K562 (cell line): ENCODE measurements at regions not wholly inside any gene's neighbourhood (a gene's known extent, or its start where the extent isn't known, plus 50 kb on each side); places are given as distances from the start of the nearest gene placed in this dataset.

ENCODE experiments used
- ATAC-seq: fragments of 200-7000 bp; cut with Tn5 transposase; 3 replicates; pipeline ENCODE4 v1.9.1; 2020; ENCODE audit warnings: moderate library complexity
- BruUV-seq: library from RNA; stranded (reverse); fragments of 400-500 nt; replicated peaks from 2 replicates; lab custom pipeline; 2021; lab: Mats Ljungman, UMichigan
- CTCF ChIA-PET: fragments of 300-600 bp; formaldehyde crosslinking; extraction: SDS; loops from one replicate; lab custom pipeline; 2021; ENCODE audit warnings: low intra/inter-chr PET ratio; lab: Yijun Ruan, JAX
- POLR2A ChIA-PET: fragments of 300-600, 350-650 bp; sonication (Branson Sonifier 250); formaldehyde crosslinking; extraction: SDS; loops from one replicate; lab custom pipeline; 2021; ENCODE audit warnings: antibody characterized with exemption, inconsistent platforms; lab: Yijun Ruan, JAX
- DNase-seq, 4 experiments: peaks; one replicate each; pipeline versions ENCODE4 v3.0.0 to v3.0.0-alpha.2; 2011 to 2018; ENCODE audit warnings: low spot score in 3 of 4, mixed read lengths in 3 of 4; ENCODE audit errors: extremely low read depth in 1 of 4
- FAIRE-seq: peaks from 2 replicates; lab custom pipeline; 2011; peaks lifted over from hg19 to GRCh38; lab: Jason Lieb, UNC
- H2AFZ ChIP-seq: 2 replicates; pipeline ENCODE4 v1.6.0; 2011; ENCODE audit warnings: low read depth, low read length, control low read depth, inconsistent platforms
- H3K27ac ChIP-seq: fragments of 200-600 bp; 3 replicates; pipeline ENCODE4 v1.8.0; 2011; ENCODE audit warnings: low read depth, mild to moderate bottlenecking, control low read depth, inconsistent platforms, low read length, moderate library complexity, mixed read lengths; ENCODE audit errors: extremely low read depth
- H3K27me3 ChIP-seq, 2 experiments: fragments of 300-600 bp in 1 of 2; 2 replicates in 1 of 2; 3 replicates in 1 of 2; pipeline versions ENCODE4 v1.6.0 to v1.8.0; 2011; ENCODE audit warnings: inconsistent platforms in 2 of 2, low read length in 2 of 2, mild to moderate bottlenecking in 1 of 2, mixed read lengths in 1 of 2, moderate library complexity in 1 of 2; ENCODE audit not compliant: control insufficient read depth in 2 of 2, insufficient read depth in 2 of 2
- H3K36me3 ChIP-seq: fragments of 300-600 bp; 3 replicates; pipeline ENCODE4 v1.8.0; 2011; ENCODE audit warnings: mild to moderate bottlenecking, low read length, inconsistent platforms; ENCODE audit not compliant: control insufficient read depth, insufficient read depth
- H3K4me1 ChIP-seq, 2 experiments: fragments of 200-600 bp in 1 of 2; replicated peaks in 1 of 2; 2 replicates in 1 of 2; 3 replicates in 1 of 2; pipeline versions ENCODE4 v1.5.1 to v1.8.0; 2011; ENCODE audit warnings: inconsistent platforms in 2 of 2, low read length in 2 of 2, mild to moderate bottlenecking in 1 of 2, mixed read lengths in 1 of 2, moderate library complexity in 1 of 2; ENCODE audit not compliant: control insufficient read depth in 2 of 2, insufficient read depth in 2 of 2
- H3K4me2 ChIP-seq: 2 replicates; pipeline ENCODE4 v1.6.1; 2011; ENCODE audit warnings: low read length, control low read depth, inconsistent platforms, mixed read lengths; ENCODE audit not compliant: insufficient read depth
- H3K4me3 ChIP-seq: fragments of 200-600 bp; sonication (generic), shearing (Covaris generic); 2 replicates; pipeline ENCODE4 v1.5.1; 2016; ENCODE audit warnings: control low read depth, inconsistent platforms
- H3K79me2 ChIP-seq: fragments of 200-600 bp; 3 replicates; pipeline ENCODE4 v1.8.0; 2011; ENCODE audit warnings: low read length, inconsistent platforms; ENCODE audit not compliant: control insufficient read depth, insufficient read depth
- H3K9ac ChIP-seq, 2 experiments: 2 replicates each; pipeline versions ENCODE4 v1.6.0 to v1.6.1; 2011; ENCODE audit warnings: low read depth in 2 of 2, low read length in 2 of 2, control low read depth in 1 of 2, inconsistent platforms in 1 of 2, mild to moderate bottlenecking in 1 of 2, mixed read lengths in 1 of 2; ENCODE audit not compliant: insufficient read depth in 1 of 2
- H3K9me1 ChIP-seq: one replicate; pipeline ENCODE4 v1.6.0; 2011; ENCODE audit warnings: inconsistent platforms, mild to moderate bottlenecking, low read length, moderate library complexity; ENCODE audit not compliant: control insufficient read depth, insufficient read depth
- H3K9me3 ChIP-seq: replicated peaks from 2 replicates; pipeline ENCODE4 v1.5.1; 2011; ENCODE audit warnings: low read depth, low read length, inconsistent platforms; ENCODE audit not compliant: control insufficient read depth, insufficient read depth
- H4K20me1 ChIP-seq: replicated peaks from 2 replicates; pipeline ENCODE4 v1.6.1; 2011; ENCODE audit warnings: low read length, inconsistent platforms, mixed read lengths; ENCODE audit not compliant: control insufficient read depth, insufficient read depth
- CEBPB ChIP-seq: fragments of 450-650 bp; IDR thresholded peaks from 2 replicates; pipeline ENCODE4 v1.6.1; 2016; ENCODE audit warnings: missing genetic modification characterization, missing compliant biosample characterization
- CHAMP1 ChIP-seq: fragments of 450-650 bp; IDR thresholded peaks from 2 replicates; pipeline ENCODE4 v1.6.1; 2016; ENCODE audit warnings: mild to moderate bottlenecking
- COPS2 ChIP-seq: fragments of 450-650 bp; conservative IDR thresholded peaks from 2 replicates; pipeline ENCODE4 v1.6.1; 2016; ENCODE audit warnings: mild to moderate bottlenecking, moderate library complexity
- CREBBP ChIP-seq: IDR thresholded peaks from one replicate; pipeline ENCODE4 v1.6.1; 2012; ENCODE audit warnings: low read depth, mild to moderate bottlenecking, control low read depth, inconsistent platforms, low read length
- GABPB2 ChIP-seq: fragments of 250-450 bp; sonication (Bioruptor Pico); conservative IDR thresholded peaks from 2 replicates; pipeline ENCODE4 v1.5.1; 2021; ENCODE audit warnings: mild to moderate bottlenecking
- KDM2B ChIP-seq: fragments of 250-450 bp; sonication (Bioruptor Pico); IDR thresholded peaks from 2 replicates; pipeline ENCODE4 v1.8.0; 2021; ENCODE audit warnings: mild to moderate bottlenecking, moderate library complexity
- NELFE ChIP-seq: IDR thresholded peaks from 2 replicates; pipeline ENCODE4 v1.6.1; 2011; ENCODE audit warnings: mild to moderate bottlenecking; ENCODE audit not compliant: insufficient read depth, insufficient read length
- NR0B1 ChIP-seq: fragments of 450-650 bp; IDR thresholded peaks from one replicate; pipeline ENCODE4 v1.6.1; 2018; ENCODE audit warnings: mild to moderate bottlenecking, moderate library complexity; ENCODE audit not compliant: partially characterized antibody
- POLR2G ChIP-seq: fragments of 200-400 bp; formaldehyde crosslinking; IDR thresholded peaks from 2 replicates; pipeline ENCODE4 v1.6.1; 2017; ENCODE audit warnings: low read depth, mild to moderate bottlenecking, antibody characterized with exemption, low read length, moderate library complexity
- SRSF1 ChIP-seq: fragments of 200-400 bp; formaldehyde crosslinking; IDR thresholded peaks from 2 replicates; pipeline ENCODE4 v1.6.1; 2017; ENCODE audit warnings: mild to moderate bottlenecking, low read depth, low read length, moderate library complexity
- XRCC4 ChIP-seq: IDR thresholded peaks from one replicate; pipeline ENCODE4 v1.6.1; 2011; ENCODE audit not compliant: insufficient read depth, insufficient read length; ENCODE audit errors: extremely low read depth
- ZBTB7A ChIP-seq: IDR thresholded peaks from 2 replicates; pipeline ENCODE4 v1.6.1; 2011; ENCODE audit warnings: low read depth, mild to moderate bottlenecking, low read length, moderate library complexity, borderline replicate concordance; ENCODE audit not compliant: control insufficient read depth
- ZNF431 ChIP-seq: sonication (generic); formaldehyde crosslinking; IDR thresholded peaks from 2 replicates; pipeline ENCODE4 v1.8.0; 2022; ENCODE audit warnings: mild to moderate bottlenecking, missing genetic modification reagents
- ZNF445 ChIP-seq: fragments of 250-450 bp; sonication (Bioruptor Pico); IDR thresholded peaks from 2 replicates; pipeline ENCODE4 v1.4.0; 2020; ENCODE audit warnings: low read depth, mild to moderate bottlenecking, moderate library complexity
- ZNF766 ChIP-seq: fragments of 200-800 bp; sonication (Bioruptor generic); conservative IDR thresholded peaks from 2 replicates; pipeline ENCODE4 v1.6.1; 2016; ENCODE audit warnings: missing genetic modification characterization, missing compliant biosample characterization
- WGBS: fragments of 100-300 bp; shearing (Covaris generic); methylation state at CpG from one replicate; pipeline ENCODE4 v1.1.6; 2016; ENCODE audit warnings: low coverage, mixed read lengths; ENCODE audit not compliant: insufficient coverage; ENCODE audit errors: missing lambda C conversion rate; 5-methylcytosine and 5-hydroxymethylcytosine counted together
- in situ Hi-C: fragments of 300-500 bp; cut with MboI; formaldehyde crosslinking; loops from 4 replicates; pipeline ENCODE4 v1.15.0; 2018; ENCODE audit warnings: inconsistent platforms, mixed read lengths
- intact Hi-C: fragments of 100-400 bp; cut with micrococcal nuclease; formaldehyde crosslinking; loops from 2 replicates; pipeline ENCODE4 v1.14.2; 2022

- ATAC-seq (no peak), FAIRE-seq (no peak), DNase-seq (no peak)
- Histone ChIP-seq H3K27me3 (peaks cover 11 to 45% of the 10 kb centered on the region in 2 experiments), H3K36me3 (no peaks in the 10 kb centered on the region), H3K4me1 (no peaks in the 10 kb centered on the region; a peak in 1 of 5 replicates), H3K9ac (no peak overlapping the region), H3K9me1 (no peaks in the 10 kb centered on the region), H3K27ac (no peak overlapping the region), H3K4me3 (no peak overlapping the region), H3K79me2 (no peaks in the 10 kb centered on the region), H2AFZ (no peak overlapping the region), H3K4me2 (no peak overlapping the region), H4K20me1 (no peaks in the 10 kb centered on the region), H3K9me3 (no peaks in the 10 kb centered on the region)
- CTCF ChIA-PET: no interaction called here
- intact Hi-C loops: no loop called here
- POLR2A ChIA-PET: no interaction called here
- BruUV-seq: no TSS peak
- 4% methylated on average over 5 of the region's 15 CpGs for WGBS
- in situ Hi-C loops: no loop called here
- no peak for TF ChIP-seq GABPB2
- no peak for TF ChIP-seq COPS2
- TF ChIP-seq ZBTB7A: no peak
- no peak for TF ChIP-seq KDM2B (CRISPR knock-in tag)
- TF ChIP-seq, all 486 proteins: peak for 0
These were observed 68.6 kb upstream of the DIO3 start for GRCh38 chr14:101492716-101493115.

GRCh38 chr14:101494826-101495225, 66.5 kb upstream of the DIO3 start:
- DNase-seq (no peak), FAIRE-seq (no peak), ATAC-seq (no peak)
- intact Hi-C loops: no loop called here
- in situ Hi-C loops: no loop called here
- no peak for TF ChIP-seq POLR2G
- TF ChIP-seq ZNF431: no peak
- no peak for TF ChIP-seq CHAMP1
- TF ChIP-seq SRSF1: no peak
- TF ChIP-seq XRCC4: no peak
- TF ChIP-seq CEBPB (tag): no peak
- TF ChIP-seq NELFE: no peak
- no peak for TF ChIP-seq ZNF445 (CRISPR knock-in tag)
- TF ChIP-seq ZNF766 (CRISPR knock-in tag): no peak
- no peak for TF ChIP-seq NR0B1
- TF ChIP-seq CREBBP: no peak
- H3K4me3 ChIP-seq: no peak overlapping the region
- H3K9ac ChIP-seq: no peak overlapping the region
- ChIA-PET CTCF (no interaction called here), POLR2A (no interaction called here)
- no peak overlapping the region for H3K27ac ChIP-seq
- BruUV-seq: no TSS peak
- H3K27me3 ChIP-seq: peaks cover 11 to 66% of the 10 kb centered on the region in 2 experiments
- H3K36me3 ChIP-seq: no peaks in the 10 kb centered on the region
- H3K79me2 ChIP-seq: no peaks in the 10 kb centered on the region
- 0% methylated on average over 7 of the region's 7 CpGs for WGBS
- H3K9me3 ChIP-seq: no peaks in the 10 kb centered on the region
- no peak overlapping the region for H2AFZ ChIP-seq
- H3K4me2 ChIP-seq: no peak overlapping the region
- H4K20me1 ChIP-seq: no peaks in the 10 kb centered on the region
- H3K4me1 ChIP-seq: no peaks in the 10 kb centered on the region; a peak in 1 of 5 replicates
- H3K9me1 ChIP-seq: no peaks in the 10 kb centered on the region
